Sigmoid colon (tissue), 6 donors: ENCODE measurements at regions not wholly inside any gene's neighbourhood (a gene's known extent, or its start where the extent isn't known, plus 50 kb on each side); places are given as distances from the start of the nearest gene placed in this dataset.
A peak's percentile ranks its signal among the peaks of the same experiment; 100 is the strongest.
"Not testable (repeated sequence)": the region's sequence is repeated elsewhere in the genome, so short reads cannot be mapped to it uniquely, and the experiment has no call there.

Experiments
- DNase-seq: peaks from one replicate; pipeline ENCODE4 v3.0.0-alpha.2; 2019
- H3K27ac ChIP-seq, 4 donors: fragments of 200-600 bp; sonication (generic); one replicate each; pipeline ENCODE4 v1.5.1; 2016 to 2019; ENCODE audit warnings: mild to moderate bottlenecking in 1 of 4
- H3K27me3 ChIP-seq, 3 donors: fragments of 200-600 bp; sonication (generic); one replicate each; pipeline ENCODE4 v1.5.1; 2019; ENCODE audit warnings: mild to moderate bottlenecking in 1 of 3
- H3K36me3 ChIP-seq, 4 donors: fragments of 200-600 bp; sonication (generic); one replicate each; pipeline ENCODE4 v1.5.1; 2016 to 2019
- H3K4me1 ChIP-seq, 4 donors: fragments of 200-600 bp; sonication (generic); one replicate each; pipeline ENCODE4 v1.5.1; 2017 to 2019
- H3K4me3 ChIP-seq, 4 donors: fragments of 200-600 bp; sonication (generic); one replicate each; pipeline ENCODE4 v1.5.1; 2017 to 2019; ENCODE audit warnings: mild to moderate bottlenecking in 2 of 4, moderate library complexity in 1 of 4
- H3K9me3 ChIP-seq, 4 donors: fragments of 200-600 bp in 3 of 4; sonication (generic) in 3 of 4; one replicate each; pipeline versions ENCODE4 v1.5.1 to v1.6.1; 2013 to 2019
- CTCF ChIP-seq, 4 experiments: fragments of 450-650 bp in 3 of 4; fragments of 200-600 bp in 1 of 4; IDR thresholded peaks; one replicate each; pipeline ENCODE4 v1.5.1; 2016 to 2019; ENCODE audit warnings: antibody characterized with exemption in 4 of 4, mild to moderate bottlenecking in 3 of 4, moderate library complexity in 2 of 4
- EP300 ChIP-seq, 4 donors: sonication (generic); formaldehyde crosslinking; IDR thresholded peaks; one replicate each; pipeline ENCODE4 v1.6.1; 2017; ENCODE audit warnings: antibody characterized with exemption in 4 of 4
- POLR2A ChIP-seq, 2 donors: fragments of 450-650 bp; IDR thresholded peaks; one replicate each; pipeline ENCODE4 v1.6.1; 2016; ENCODE audit warnings: antibody characterized with exemption in 2 of 2, mild to moderate bottlenecking in 2 of 2, moderate library complexity in 2 of 2
- POLR2AphosphoS5 ChIP-seq, 4 donors: sonication (generic); formaldehyde crosslinking; IDR thresholded peaks; one replicate each; pipeline ENCODE4 v1.6.1; 2017; ENCODE audit warnings: antibody characterized with exemption in 4 of 4
- WGBS, 2 donors: extraction: QIAGEN DNeasy Blood & Tissue Kit; methylation state at CpG; one replicate each; pipeline ENCODE4 v1.1.7; 2013; 5-methylcytosine and 5-hydroxymethylcytosine counted together
- intact Hi-C: fragments of 100-400 bp; cut with DNase I; formaldehyde crosslinking; loops from one replicate; pipeline ENCODE4 v1.15.1; 2023
- donor health status: healthy with polysubstance abuse.
- donor health status: healthy.

- intact Hi-C loops = no loop called here
- Histone ChIP-seq H3K27ac (no peak overlapping the region), H3K9me3 (no peaks in the 10 kb centered on the region), H3K36me3 (no peaks in the 10 kb centered on the region), H3K27me3 (no peaks in the 10 kb centered on the region), H3K4me1 (no peaks in the 10 kb centered on the region), H3K4me3 (no peak overlapping the region)
- no peak for TF ChIP-seq EP300 (IDR thresholded peaks at IDR 0.05)
- TF ChIP-seq CTCF (IDR thresholded peaks at IDR 0.05) = no peak
- TF ChIP-seq POLR2A (IDR thresholded peaks at IDR 0.05) = no peak
- TF ChIP-seq POLR2AphosphoS5 (IDR thresholded peaks at IDR 0.05) = no peak
- WGBS, 2 donors = 92 to 93% methylated on average over 4 of the region's 4 CpGs
- no peak for DNase-seq
Measured at GRCh38 chr3:106528932-106529331, 660.1 kb upstream of the CBLB start.

- H3K9me3 ChIP-seq = no peaks in the 10 kb centered on the region
- DNase-seq = no peak
- intact Hi-C loops = no loop called here
- no peaks in the 10 kb centered on the region for H3K36me3 ChIP-seq
- H3K27ac ChIP-seq = no peak overlapping the region
- H3K4me3 ChIP-seq = no peak overlapping the region
- no peaks in the 10 kb centered on the region for H3K4me1 ChIP-seq
- TF ChIP-seq EP300 (IDR thresholded peaks at IDR 0.05) (no peak), POLR2AphosphoS5 (IDR thresholded peaks at IDR 0.05) (no peak), POLR2A (IDR thresholded peaks at IDR 0.05) (no peak), CTCF (IDR thresholded peaks at IDR 0.05) (no peak)
- H3K27me3 ChIP-seq = no peaks in the 10 kb centered on the region
Measured at GRCh38 chr3:106529738-106530137, 660.9 kb upstream of the CBLB start.

GRCh38 chr3:106530367-106530766 is 661.6 kb upstream of the CBLB start:
- H3K4me3 ChIP-seq = no peak overlapping the region
- no peak for TF ChIP-seq CTCF (IDR thresholded peaks at IDR 0.05)
- TF ChIP-seq POLR2A (IDR thresholded peaks at IDR 0.05) = no peak
- no peak for TF ChIP-seq EP300 (IDR thresholded peaks at IDR 0.05)
- TF ChIP-seq POLR2AphosphoS5 (IDR thresholded peaks at IDR 0.05) = no peak
- intact Hi-C loops = no loop called here
- no peaks in the 10 kb centered on the region for H3K4me1 ChIP-seq
- no peaks in the 10 kb centered on the region for H3K36me3 ChIP-seq
- H3K27ac ChIP-seq = no peak overlapping the region
- H3K9me3 ChIP-seq = no peaks in the 10 kb centered on the region
- WGBS, 2 donors = 67 to 89% methylated on average over 1 of the region's 1 CpG
- DNase-seq = no peak
- H3K27me3 ChIP-seq = no peaks in the 10 kb centered on the region

GRCh38 chr3:106531771-106532329 is 663.0 kb upstream of the CBLB start:
- WGBS, 2 donors = 89% methylated on average over 5 of the region's 5 CpGs
- H3K27me3 ChIP-seq, H3K4me1 ChIP-seq, H3K4me3 ChIP-seq, H3K27ac ChIP-seq, intact Hi-C loops, H3K9me3 ChIP-seq, H3K36me3 ChIP-seq, DNase-seq: not testable (repeated sequence)

GRCh38 chr3:106533093-106533787 is 664.4 kb upstream of the CBLB start:
- intact Hi-C loops = no loop called here
- WGBS, 2 donors = 83 to 87% methylated on average over 5 of the region's 5 CpGs
- no peaks in the 10 kb centered on the region for H3K27me3 ChIP-seq
- no peaks in the 10 kb centered on the region for H3K9me3 ChIP-seq
- no peaks in the 10 kb centered on the region for H3K36me3 ChIP-seq
- H3K4me3 ChIP-seq = no peak overlapping the region
- DNase-seq = no peak
- no peaks in the 10 kb centered on the region for H3K4me1 ChIP-seq
- H3K27ac ChIP-seq = peak overlapping the region in 1 of 4 donors; percentile 37
- TF ChIP-seq POLR2A (IDR thresholded peaks at IDR 0.05) = no peak
- TF ChIP-seq EP300 (IDR thresholded peaks at IDR 0.05) = no peak
- TF ChIP-seq CTCF (IDR thresholded peaks at IDR 0.05) = no peak
- no peak for TF ChIP-seq POLR2AphosphoS5 (IDR thresholded peaks at IDR 0.05)
